EH (cell line): ENCODE measurements at regions not wholly inside any gene's neighbourhood (a gene's known extent, or its start where the extent isn't known, plus 50 kb on each side); places are given as distances from the start of the nearest gene placed in this dataset.
A peak's percentile ranks its signal among the peaks of the same experiment; 100 is the strongest.
"Not testable (repeated sequence)": the region's sequence is repeated elsewhere in the genome, so short reads cannot be mapped to it uniquely, and the experiment has no call there.

ENCODE experiments used
- DNase-seq: peaks from one replicate; pipeline ENCODE4 v3.0.0-alpha.2; 2015; ENCODE audit warnings: low read depth

DNA sequence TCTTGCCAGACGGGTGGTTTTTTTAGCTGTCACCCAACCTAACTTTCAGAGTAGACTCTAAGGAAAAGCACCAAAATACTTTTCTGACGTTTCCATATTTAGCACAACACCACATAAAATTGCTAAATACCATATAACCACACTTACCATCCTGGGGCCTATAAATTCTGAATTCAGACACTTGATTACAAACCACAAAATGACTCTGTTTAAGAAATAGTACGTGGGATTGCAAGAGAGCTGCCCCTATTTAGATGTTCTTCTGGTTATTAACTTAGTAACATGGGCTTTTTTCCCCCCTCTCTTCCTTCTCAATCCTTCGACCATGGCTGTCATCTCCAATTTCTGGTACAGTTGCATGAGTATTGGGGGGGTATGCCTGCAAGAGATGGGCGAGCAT is 287.7 kb downstream of the BMP4 start:
- peak; percentile 33 for DNase-seq

DNA sequence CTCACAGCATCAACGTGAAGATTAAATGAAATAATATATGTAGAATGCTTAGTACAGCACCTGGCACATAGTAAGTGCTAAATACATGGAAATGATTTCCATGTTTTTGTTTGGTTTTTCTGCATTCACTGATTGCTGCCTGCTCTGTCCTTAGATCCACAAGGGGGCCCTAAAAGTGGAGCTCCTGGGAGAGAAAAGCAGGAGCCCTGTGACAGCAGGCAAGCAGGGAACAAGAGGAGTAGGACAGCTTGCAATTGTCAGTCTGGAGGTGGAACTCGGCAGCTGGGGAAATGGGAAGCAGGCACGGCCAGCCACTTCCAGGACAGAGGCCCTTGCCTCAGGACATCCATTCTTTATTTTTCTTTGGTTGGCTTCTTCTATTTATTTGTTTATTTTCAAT is 292.9 kb downstream of the BMP4 start:
- peak; percentile 48 for DNase-seq

GRCh38 chr14:53655080-53655785 is 301.4 kb downstream of the BMP4 start:
- no peak for DNase-seq

DNA sequence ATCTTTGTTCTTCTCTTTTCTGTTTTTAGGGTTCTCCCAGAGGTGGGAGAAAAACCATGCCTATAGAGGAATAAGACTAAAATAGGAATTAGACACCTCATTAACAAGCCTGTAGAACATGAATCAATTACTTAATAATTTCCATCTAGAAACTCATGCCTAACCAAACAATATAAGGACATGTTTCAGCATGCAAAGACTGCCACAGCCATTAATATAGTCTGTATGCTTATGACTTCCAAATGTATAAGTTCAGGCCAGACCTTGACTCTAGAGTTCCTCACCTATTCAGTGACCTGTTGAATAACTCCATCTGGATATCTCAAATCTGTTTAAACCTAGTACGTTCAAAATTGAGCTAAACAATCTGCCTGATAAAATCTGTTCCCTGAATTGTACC is 304.6 kb downstream of the BMP4 start:
- no peak for DNase-seq

DNA sequence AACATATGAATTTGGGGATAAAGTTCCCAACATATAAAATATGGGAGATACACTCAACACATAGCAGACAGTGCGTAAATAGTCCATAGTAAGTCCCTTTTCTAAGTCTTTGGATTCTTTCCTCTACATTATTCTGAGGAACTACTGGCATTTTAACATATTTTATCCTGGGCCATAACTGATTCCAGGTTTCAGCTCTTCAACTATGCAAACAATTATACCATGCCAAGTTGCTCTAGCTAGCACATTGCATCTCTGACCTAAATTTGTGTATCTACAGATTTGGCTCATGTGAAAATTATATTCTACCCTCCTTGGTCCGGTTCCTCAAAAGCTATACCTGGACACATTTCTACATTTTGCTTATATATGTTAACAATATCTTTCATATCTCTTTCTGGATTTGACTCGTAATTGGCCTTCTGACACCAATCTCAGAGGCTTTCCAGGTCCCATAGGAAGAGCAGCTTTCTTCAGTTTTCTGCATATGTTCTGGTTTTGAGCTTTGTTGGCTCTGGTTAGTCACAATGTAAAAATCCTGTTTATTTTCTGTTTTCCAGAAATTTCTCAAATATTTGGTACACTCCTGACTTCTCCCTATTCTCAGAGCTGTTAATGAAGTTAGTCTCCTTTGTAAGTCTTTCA is 305.4 kb downstream of the BMP4 start:
- DNase-seq = no peak

GRCh38 chr14:53646925-53647324 is 309.7 kb downstream of the BMP4 start:
- no peak for DNase-seq

GRCh38 chr14:53640695-53641094 is 315.9 kb downstream of the BMP4 start:
- DNase-seq = peak; percentile 68

GRCh38 chr14:53638966-53639365 is 317.7 kb downstream of the BMP4 start:
- DNase-seq = peak; percentile 24

DNA sequence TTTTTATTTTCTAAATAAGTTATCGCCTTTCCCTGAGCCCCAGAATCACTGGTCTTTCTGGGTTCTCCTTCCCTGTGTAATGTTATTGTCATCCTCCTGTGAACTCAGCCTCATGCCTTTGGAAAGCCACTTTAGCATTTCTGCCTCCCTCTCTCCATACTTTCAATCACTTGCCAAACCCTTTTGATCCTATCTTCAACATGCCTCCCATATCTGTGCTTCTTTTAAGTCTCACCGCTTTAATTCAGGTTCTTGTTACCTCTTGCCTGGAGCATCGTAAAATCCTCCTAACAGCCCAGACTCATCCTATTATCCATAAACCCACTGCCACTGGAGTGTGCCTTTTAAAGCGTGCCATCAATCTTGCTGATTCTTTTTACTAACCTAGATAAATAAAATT is 321.8 kb downstream of the BMP4 start:
- DNase-seq = no peak

GRCh38 chr14:53630336-53630735 is 326.3 kb downstream of the BMP4 start:
- DNase-seq = no peak

DNA sequence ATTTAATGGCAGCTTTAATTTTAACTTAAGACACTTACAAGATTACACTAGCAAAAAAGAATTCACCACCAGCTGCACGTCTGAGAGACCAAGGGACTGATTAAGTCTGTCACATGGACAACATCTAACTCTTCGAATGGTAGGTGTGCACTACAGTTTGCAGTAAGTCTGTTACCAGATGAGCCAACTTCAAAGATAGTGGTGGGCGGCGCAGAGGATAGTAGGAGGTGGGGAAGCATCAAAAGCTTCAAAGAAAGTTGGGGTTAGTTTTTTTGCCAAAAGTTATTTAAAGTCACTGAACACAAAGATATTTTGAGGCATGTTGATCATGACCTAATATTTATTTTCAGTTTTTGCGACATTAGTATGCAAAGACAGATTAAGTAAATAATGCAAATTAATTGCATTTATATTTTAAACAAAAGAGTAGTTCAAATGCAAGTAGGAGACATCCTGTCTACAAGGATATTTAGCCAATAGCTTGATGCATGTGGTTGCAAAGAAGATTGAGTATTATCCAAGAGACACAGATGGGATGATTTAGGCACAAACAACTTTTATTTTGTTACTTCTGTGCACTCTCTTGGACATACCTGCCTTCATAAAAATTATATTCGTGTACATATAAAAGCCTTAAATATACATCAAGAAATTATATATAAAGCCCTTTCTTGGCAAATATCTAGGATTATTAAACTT is 327.7 kb downstream of the BMP4 start:
- DNase-seq = no peak

- no peak for DNase-seq
Observed at GRCh38 chr14:53628261-53628660, 328.4 kb downstream of the BMP4 start.

- DNase-seq = no peak
Observed at GRCh38 chr14:53626761-53627160, 329.9 kb downstream of the BMP4 start.

DNA sequence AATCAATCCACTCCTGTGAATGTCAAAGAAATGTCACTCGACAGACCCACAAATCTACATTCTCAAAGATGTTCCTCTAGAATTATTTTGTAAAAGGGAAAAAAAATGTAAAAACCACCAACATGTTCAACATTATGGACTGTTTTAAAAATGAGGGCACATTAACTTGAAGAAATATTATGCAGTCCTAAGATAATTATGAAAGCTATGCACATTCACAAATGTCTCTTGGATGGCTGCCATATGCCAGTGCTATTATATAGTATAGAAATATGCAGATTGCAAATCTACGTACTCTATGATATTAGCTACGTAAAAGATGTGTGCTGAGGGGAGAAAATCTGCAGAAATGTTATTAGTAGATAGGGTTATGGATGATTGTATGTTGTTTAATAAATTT is 334.2 kb downstream of the BMP4 start:
- DNase-seq = no peak

DNA sequence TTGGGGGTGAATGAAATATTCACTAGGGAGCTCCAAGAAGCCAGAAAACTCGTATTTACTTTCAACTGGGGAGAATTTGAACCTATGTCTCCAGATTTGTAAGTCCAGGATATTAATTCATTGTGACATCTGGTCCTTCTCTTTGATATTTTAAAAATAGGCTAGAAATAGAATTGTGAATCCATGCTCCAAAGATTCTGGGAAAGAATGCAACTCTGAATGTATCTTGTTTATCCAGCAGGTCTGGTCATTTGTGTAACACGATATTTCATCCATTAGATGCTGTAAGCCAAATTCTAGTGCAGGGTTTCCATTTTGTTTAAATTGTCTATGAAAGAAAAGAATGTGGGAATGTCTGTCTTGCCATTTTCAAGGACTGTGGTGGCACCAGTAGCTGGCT is 334.7 kb downstream of the BMP4 start:
- DNase-seq = no peak

- DNase-seq = no peak
Observed at GRCh38 chr14:53621433-53621832, 335.2 kb downstream of the BMP4 start.

- no peak for DNase-seq
Observed at GRCh38 chr14:53620890-53621289, 335.7 kb downstream of the BMP4 start.

- DNase-seq = peak; percentile 51
Observed at GRCh38 chr14:53620317-53620716, 336.3 kb downstream of the BMP4 start.

DNA sequence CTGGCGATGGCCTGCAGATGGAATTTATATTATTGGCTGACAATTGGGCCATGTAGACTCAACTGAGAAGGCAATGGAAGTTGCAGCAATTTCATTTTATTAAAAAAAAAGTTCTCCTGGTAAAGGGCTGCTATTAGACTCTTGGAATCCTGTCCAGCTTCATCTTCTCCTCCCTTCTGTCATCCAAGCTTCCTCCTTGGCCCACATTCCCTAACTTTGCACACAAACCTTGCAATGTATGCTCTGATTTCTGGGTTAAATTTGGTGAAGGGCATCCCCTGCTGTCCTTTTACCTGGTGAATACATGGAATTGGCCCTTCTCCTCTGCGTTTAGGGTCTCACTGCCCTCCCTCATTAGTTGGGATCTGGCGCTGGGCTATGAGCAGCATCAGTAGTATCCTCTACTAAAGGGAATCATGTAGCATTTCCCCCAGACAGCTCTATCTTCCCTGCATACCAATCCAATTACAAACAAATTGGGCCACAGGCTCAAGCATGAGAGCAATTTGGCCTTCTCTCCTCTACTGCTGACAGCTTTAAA is 336.9 kb downstream of the BMP4 start:
- DNase-seq = peak; percentile 66

DNA sequence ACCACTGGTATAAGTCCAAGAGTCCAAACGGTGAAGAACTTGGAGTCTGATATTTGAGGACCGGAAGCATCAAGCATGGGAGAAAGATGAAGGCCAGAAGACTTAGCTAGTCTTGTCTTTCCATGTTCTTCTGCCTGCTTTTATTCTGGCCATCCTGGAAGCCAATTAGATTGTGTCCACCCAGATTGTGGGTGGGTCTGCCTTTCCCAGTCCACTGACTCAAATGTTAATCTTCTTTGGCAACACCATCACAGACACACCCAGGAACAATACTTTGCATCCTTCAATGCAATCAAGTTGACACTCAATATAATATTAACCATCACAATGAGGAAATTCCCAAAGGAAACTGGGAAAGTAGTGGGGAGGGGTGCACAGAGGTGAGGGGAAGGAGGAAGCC is 340.1 kb downstream of the BMP4 start:
- DNase-seq = not testable (repeated sequence)

GRCh38 chr14:53615252-53615651 is 341.4 kb downstream of the BMP4 start:
- no peak for DNase-seq

DNA sequence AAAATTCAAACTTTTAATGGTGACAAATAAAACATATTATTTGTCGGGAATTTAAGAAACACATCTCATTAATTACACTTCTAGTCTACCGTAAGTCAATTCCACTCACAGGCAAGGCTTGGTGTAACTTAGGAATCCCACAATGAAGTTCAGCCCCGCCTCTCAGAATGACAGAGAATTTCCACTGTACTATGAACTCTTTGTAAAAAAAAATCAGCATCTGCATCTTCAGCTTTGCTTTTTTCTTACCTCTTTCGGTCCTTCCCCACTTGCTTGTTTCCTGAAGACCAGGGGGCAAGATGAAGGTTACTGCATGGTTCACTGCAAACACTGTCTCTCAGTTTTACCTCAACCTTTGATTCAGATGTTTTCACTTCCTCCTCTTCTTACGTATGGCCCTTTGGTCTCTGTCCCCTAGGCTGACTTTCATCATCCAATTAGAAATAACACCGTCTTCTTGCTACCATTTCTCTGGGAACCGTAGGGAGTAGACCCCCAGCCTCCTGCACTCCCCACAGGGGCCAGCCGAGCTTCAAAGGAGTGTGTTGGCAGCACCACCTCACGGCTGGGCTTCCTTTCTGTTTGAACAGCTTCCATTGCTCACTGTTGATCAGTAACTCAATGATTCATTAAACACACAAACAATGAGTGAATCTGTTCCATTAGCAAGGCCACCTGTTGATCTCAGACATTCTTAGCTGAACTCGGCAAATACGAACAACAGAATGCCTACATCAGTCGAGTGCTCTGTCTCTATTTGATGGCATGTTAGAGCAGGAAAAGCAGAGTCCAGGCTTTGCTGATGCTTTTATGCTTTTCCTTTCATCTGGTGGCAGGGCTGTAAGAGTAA is 343.0 kb downstream of the BMP4 start:
- DNase-seq = no peak
